A549 (cell line): ENCODE measurements at regions not wholly inside any gene's neighbourhood (a gene's known extent, or its start where the extent isn't known, plus 50 kb on each side); places are given as distances from the start of the nearest gene placed in this dataset.

Experiments
- BHLHE40 ChIP-seq: IDR thresholded peaks from 2 replicates; pipeline ENCODE4 v1.6.1; 2012; ENCODE audit warnings: low read depth, low read length, inconsistent platforms
- CTCF ChIP-seq: fragments of >200 bp; sonication (Bioruptor Twin); formaldehyde crosslinking; IDR thresholded peaks from 3 replicates; pipeline ENCODE4 v1.5.1; 2016
- EP300 ChIP-seq, 2 experiments: fragments of >200 bp; sonication (Bioruptor Twin); formaldehyde crosslinking; IDR thresholded peaks; 2 replicates in 1 of 2; 3 replicates in 1 of 2; pipeline ENCODE4 v1.6.1; 2016 to 2017
- PBX3 ChIP-seq: IDR thresholded peaks from 2 replicates; pipeline ENCODE4 v1.6.1; 2012

GRCh38 chr3:61438253-61439121, 122.9 kb upstream of the PTPRG start:
- no peak for TF ChIP-seq CTCF
- no peak for TF ChIP-seq PBX3
- no peak for TF ChIP-seq BHLHE40
- no peak for TF ChIP-seq EP300 (IDR thresholded peaks at IDR 0.05)
